ENCODE measurements at regions not wholly inside any gene's neighbourhood (a gene's known extent, or its start where the extent isn't known, plus 50 kb on each side); places are given as distances from the start of the nearest gene placed in this dataset.

DNA sequence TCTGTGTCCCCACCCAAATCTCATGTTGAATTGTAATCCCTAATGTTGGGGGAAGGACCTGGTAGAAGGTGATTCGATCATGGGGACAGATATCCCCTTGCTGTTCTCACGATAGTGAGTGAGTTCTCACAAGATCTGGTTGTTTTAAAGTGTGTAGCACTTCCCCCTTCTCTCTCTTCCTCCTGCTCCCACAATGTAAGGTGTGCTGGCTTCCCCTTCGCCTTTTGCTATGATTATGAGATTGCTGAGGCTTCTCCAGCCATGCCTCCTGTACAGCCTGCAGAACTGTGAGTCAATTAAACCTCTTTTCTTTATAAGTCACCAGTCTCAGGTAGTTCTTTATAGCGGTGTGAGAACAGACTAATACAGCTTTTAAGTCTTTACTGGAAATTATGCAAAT is 193.3 kb upstream of the RBBP8 start:
- no peaks in the 10 kb centered on the region for H3K4me1 ChIP-seq
- TF ChIP-seq CTCF (IDR thresholded peaks at IDR 0.05) (no peak), POLR2A (IDR thresholded peaks at IDR 0.05) (no peak)
- 78 to 90% methylated on average over 4 of the region's 4 CpGs for WGBS, 2 donors
- H3K9me3 ChIP-seq, result no peaks in the 10 kb centered on the region
- no peaks in the 10 kb centered on the region for H3K27me3 ChIP-seq
- H3K36me3 ChIP-seq, result no peaks in the 10 kb centered on the region
- H3K4me3 ChIP-seq (replicated peaks in 1 of 3), result no peak overlapping the region
- intact Hi-C loops (cut with DNase I), result no loop called here
- no peak for DNase-seq
- no peak overlapping the region for H3K27ac ChIP-seq

DNA sequence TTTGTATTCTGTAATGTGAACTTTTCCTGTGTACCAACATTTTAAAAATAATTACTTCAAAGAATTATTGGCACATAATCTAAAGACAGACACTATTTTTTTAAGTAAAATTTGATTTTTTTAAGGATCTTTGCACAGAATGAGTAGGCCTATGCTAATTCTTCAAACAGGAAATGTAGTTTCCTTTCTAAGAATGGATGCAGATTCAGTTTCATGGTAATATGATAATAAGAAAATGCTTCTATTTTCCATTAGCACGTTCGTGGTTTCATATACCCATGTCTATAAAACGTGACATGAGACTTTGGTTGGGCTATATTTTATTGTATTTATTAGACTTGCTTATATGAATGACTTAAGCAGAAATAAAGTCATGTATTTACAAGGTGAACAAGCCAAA is 191.8 kb upstream of the RBBP8 start:
- H3K27me3 ChIP-seq, result no peaks in the 10 kb centered on the region
- no peaks in the 10 kb centered on the region for H3K4me1 ChIP-seq
- no peak for DNase-seq
- H3K27ac ChIP-seq, result no peak overlapping the region
- H3K9me3 ChIP-seq, result no peaks in the 10 kb centered on the region
- no peaks in the 10 kb centered on the region for H3K36me3 ChIP-seq
- TF ChIP-seq POLR2A (IDR thresholded peaks at IDR 0.05), result no peak
- TF ChIP-seq CTCF (IDR thresholded peaks at IDR 0.05), result no peak
- intact Hi-C loops (cut with DNase I), result no loop called here
- 75% methylated on average over 3 of the region's 3 CpGs for WGBS, 2 donors
- H3K4me3 ChIP-seq (replicated peaks in 1 of 3), result no peak overlapping the region

GRCh38 chr18:22742409-22742808 is 190.7 kb upstream of the RBBP8 start:
- H3K27me3 ChIP-seq, result no peaks in the 10 kb centered on the region
- no peaks in the 10 kb centered on the region for H3K36me3 ChIP-seq
- H3K27ac ChIP-seq, result no peak overlapping the region
- intact Hi-C loops (cut with DNase I), result no loop called here
- 56 to 70% methylated on average over 3 of the region's 3 CpGs for WGBS, 2 donors
- H3K4me3 ChIP-seq (replicated peaks in 1 of 3), result no peak overlapping the region
- no peaks in the 10 kb centered on the region for H3K4me1 ChIP-seq
- H3K9me3 ChIP-seq, result no peaks in the 10 kb centered on the region
- TF ChIP-seq CTCF (IDR thresholded peaks at IDR 0.05), result no peak
- TF ChIP-seq POLR2A (IDR thresholded peaks at IDR 0.05), result no peak
- no peak for DNase-seq

- TF ChIP-seq CTCF (IDR thresholded peaks at IDR 0.05), result no peak
- H3K4me1 ChIP-seq, result no peaks in the 10 kb centered on the region
These were observed 187.2 kb upstream of the RBBP8 start for GRCh38 chr18:22745966-22746365.

DNA sequence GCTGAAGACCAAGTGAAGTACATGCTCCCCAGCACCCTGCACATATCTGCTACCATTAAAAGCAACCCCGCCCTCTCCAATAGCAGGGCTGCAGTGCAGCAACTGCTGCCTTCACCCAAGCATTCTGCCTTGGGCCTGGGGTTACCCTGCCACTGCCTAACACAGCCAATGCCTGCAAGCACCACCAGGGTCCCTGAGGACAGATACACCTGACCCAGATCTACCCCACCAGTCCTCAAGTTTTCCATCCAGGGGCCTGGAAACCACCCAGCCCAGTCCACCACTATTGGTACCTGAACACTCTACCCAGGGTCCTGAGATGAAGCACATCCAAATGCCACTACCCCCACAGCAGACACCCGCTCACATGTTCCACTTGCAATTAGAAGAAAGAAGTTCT is 181.1 kb upstream of the RBBP8 start:
- WGBS, 2 donors, result 83 to 100% methylated on average over 2 of the region's 2 CpGs
- Histone ChIP-seq H3K27me3 (no peaks in the 10 kb centered on the region), H3K4me1 (no peaks in the 10 kb centered on the region), H3K36me3 (no peaks in the 10 kb centered on the region), H3K4me3 (replicated peaks in 1 of 3) (no peak overlapping the region), H3K9me3 (no peaks in the 10 kb centered on the region), H3K27ac (no peak overlapping the region)
- TF ChIP-seq CTCF (IDR thresholded peaks at IDR 0.05), result no peak
- no peak for TF ChIP-seq POLR2A (IDR thresholded peaks at IDR 0.05)
- intact Hi-C loops (cut with DNase I), result no loop called here
- no peak for DNase-seq

More at GRCh38 chr18:22745966-22746365, 187.2 kb upstream of the RBBP8 start:
- intact Hi-C loops (cut with DNase I), result no loop called here
- Histone ChIP-seq H3K27ac (no peak overlapping the region), H3K4me3 (replicated peaks in 1 of 3) (no peak overlapping the region), H3K36me3 (no peaks in the 10 kb centered on the region), H3K9me3 (no peaks in the 10 kb centered on the region), H3K27me3 (no peaks in the 10 kb centered on the region)
- WGBS, 2 donors, result 70 to 71% methylated on average over 1 of the region's 1 CpG
- no peak for DNase-seq
